MCF 10A (cell line): ENCODE measurements at regions not wholly inside any gene's neighbourhood (a gene's known extent, or its start where the extent isn't known, plus 50 kb on each side); places are given as distances from the start of the nearest gene placed in this dataset.
"Not testable (repeated sequence)": the region's sequence is repeated elsewhere in the genome, so short reads cannot be mapped to it uniquely, and the experiment has no call there.

Experiments
- BruUV-seq: library from RNA; stranded (reverse); fragments of 400-500 nt; replicated peaks from 2 replicates; lab custom pipeline; 2021; lab: Mats Ljungman, UMichigan
- CTCF ChIA-PET: fragments of 300-600 bp; sonication (Branson Sonifier 250); formaldehyde crosslinking; extraction: SDS; loops from one replicate; lab custom pipeline; 2021; ENCODE audit warnings: antibody characterized with exemption, inconsistent platforms; lab: Yijun Ruan, JAX
- POLR2A ChIA-PET: fragments of 300-600, 350-650 bp; sonication (Branson Sonifier 250); formaldehyde crosslinking; extraction: SDS; loops from one replicate; lab custom pipeline; 2020; ENCODE audit warnings: antibody characterized with exemption, inconsistent platforms; lab: Yijun Ruan, JAX
- DNase-seq: peaks from one replicate; pipeline ENCODE4 v3.0.0-alpha.2; 2018; ENCODE audit not compliant: unreplicated experiment
- H3K27ac Mint-ChIP-seq: one replicate; pipeline ENCODE4 v1.8.0; 2022; ENCODE audit warnings: mild to moderate bottlenecking, low read depth, mixed read lengths; ENCODE audit not compliant: unreplicated experiment
- H3K27me3 Mint-ChIP-seq: one replicate; pipeline ENCODE4 v1.8.0; 2022; ENCODE audit warnings: mixed read lengths; ENCODE audit not compliant: insufficient read depth, unreplicated experiment
- H3K36me3 Mint-ChIP-seq: one replicate; pipeline ENCODE4 v1.8.0; 2022; ENCODE audit warnings: mild to moderate bottlenecking, moderate library complexity, mixed read lengths; ENCODE audit not compliant: insufficient read depth, unreplicated experiment
- H3K4me1 Mint-ChIP-seq: one replicate; pipeline ENCODE4 v1.8.0; 2022; ENCODE audit warnings: mixed read lengths; ENCODE audit not compliant: insufficient read depth, unreplicated experiment
- H3K4me3 Mint-ChIP-seq: one replicate; pipeline ENCODE4 v1.8.0; 2022; ENCODE audit warnings: mild to moderate bottlenecking, moderate library complexity, mixed read lengths; ENCODE audit not compliant: unreplicated experiment
- H3K9me3 Mint-ChIP-seq: one replicate; pipeline ENCODE4 v1.8.0; 2022; ENCODE audit warnings: mixed read lengths; ENCODE audit not compliant: unreplicated experiment
- intact Hi-C: fragments of 100-400 bp; cut with micrococcal nuclease; formaldehyde crosslinking; loops from 2 replicates; pipeline ENCODE4 v1.14.1; 2022
- TF ChIP-seq, protein P1 (sequence below): fragments of 200-600 bp; IDR thresholded peaks from one replicate; pipeline ENCODE4 v1.8.0; 2022; ENCODE audit warnings: antibody characterized with exemption, mild to moderate bottlenecking; ENCODE audit not compliant: unreplicated experiment

- DNase-seq = no peak
- CTCF ChIA-PET = no interaction called here
- POLR2A ChIA-PET = no interaction called here
- intact Hi-C loops = no loop called here
- BruUV-seq = no TSS peak
- Mint-ChIP-seq H3K9me3 (no peaks in the 10 kb centered on the region), H3K4me1 (no peaks in the 10 kb centered on the region), H3K36me3 (no peaks in the 10 kb centered on the region), H3K27me3 (peaks cover 48% of the 10 kb centered on the region), H3K27ac (no peak overlapping the region), H3K4me3 (no peak overlapping the region)
- TF ChIP-seq, protein P1, sequence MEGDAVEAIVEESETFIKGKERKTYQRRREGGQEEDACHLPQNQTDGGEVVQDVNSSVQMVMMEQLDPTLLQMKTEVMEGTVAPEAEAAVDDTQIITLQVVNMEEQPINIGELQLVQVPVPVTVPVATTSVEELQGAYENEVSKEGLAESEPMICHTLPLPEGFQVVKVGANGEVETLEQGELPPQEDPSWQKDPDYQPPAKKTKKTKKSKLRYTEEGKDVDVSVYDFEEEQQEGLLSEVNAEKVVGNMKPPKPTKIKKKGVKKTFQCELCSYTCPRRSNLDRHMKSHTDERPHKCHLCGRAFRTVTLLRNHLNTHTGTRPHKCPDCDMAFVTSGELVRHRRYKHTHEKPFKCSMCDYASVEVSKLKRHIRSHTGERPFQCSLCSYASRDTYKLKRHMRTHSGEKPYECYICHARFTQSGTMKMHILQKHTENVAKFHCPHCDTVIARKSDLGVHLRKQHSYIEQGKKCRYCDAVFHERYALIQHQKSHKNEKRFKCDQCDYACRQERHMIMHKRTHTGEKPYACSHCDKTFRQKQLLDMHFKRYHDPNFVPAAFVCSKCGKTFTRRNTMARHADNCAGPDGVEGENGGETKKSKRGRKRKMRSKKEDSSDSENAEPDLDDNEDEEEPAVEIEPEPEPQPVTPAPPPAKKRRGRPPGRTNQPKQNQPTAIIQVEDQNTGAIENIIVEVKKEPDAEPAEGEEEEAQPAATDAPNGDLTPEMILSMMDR = no peak
Measured at GRCh38 chr3:187491371-187491770, 123.2 kb downstream of the RTP4 start.

DNA sequence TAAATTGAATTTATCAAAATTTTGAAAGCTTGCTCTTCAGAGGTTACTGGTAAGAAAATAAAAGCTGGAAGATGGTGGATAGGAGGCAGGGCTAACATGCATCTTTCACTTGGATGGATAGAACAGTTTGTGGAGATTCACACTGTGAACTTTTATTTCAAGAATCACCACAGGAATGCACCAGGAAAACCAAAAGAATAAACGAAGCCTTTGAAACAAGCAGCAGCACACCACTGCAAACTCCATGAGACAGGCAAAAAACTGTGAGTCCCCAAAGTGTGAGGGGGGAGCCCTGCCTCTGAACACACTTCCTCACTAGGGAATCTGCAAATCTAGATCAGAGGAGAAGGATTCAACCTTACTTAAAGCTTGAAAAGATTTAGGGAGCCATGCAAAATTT, 122.2 kb downstream of the RTP4 start:
- ChIA-PET POLR2A (interaction anchor here (0.7 kb wide), 2 partner anchors 16 to 143 kb away, joined by 3 read pairs; no protein-coding TSS in a partner anchor), CTCF (no interaction called here)
- BruUV-seq = no TSS peak
- Mint-ChIP-seq H3K4me1 (no peaks in the 10 kb centered on the region), H3K27ac (no peak overlapping the region), H3K4me3 (no peak overlapping the region), H3K27me3 (peaks cover 53% of the 10 kb centered on the region), H3K36me3 (no peaks in the 10 kb centered on the region), H3K9me3 (no peaks in the 10 kb centered on the region)
- intact Hi-C loops = no loop called here
- DNase-seq = no peak
- TF ChIP-seq, protein P1 = no peak

- intact Hi-C loops = no loop called here
- H3K36me3 Mint-ChIP-seq = no peaks in the 10 kb centered on the region
- DNase-seq = no peak
- no peaks in the 10 kb centered on the region for H3K9me3 Mint-ChIP-seq
- CTCF ChIA-PET = no interaction called here
- no peak overlapping the region for H3K4me3 Mint-ChIP-seq
- H3K27ac Mint-ChIP-seq = no peak overlapping the region
- H3K4me1 Mint-ChIP-seq = no peaks in the 10 kb centered on the region
- BruUV-seq = no TSS peak
- POLR2A ChIA-PET = no interaction called here
- TF ChIP-seq, protein P1 = no peak
- peaks cover 42% of the 10 kb centered on the region for H3K27me3 Mint-ChIP-seq
Measured at GRCh38 chr3:187484547-187485295, 116.5 kb downstream of the RTP4 start.

DNA sequence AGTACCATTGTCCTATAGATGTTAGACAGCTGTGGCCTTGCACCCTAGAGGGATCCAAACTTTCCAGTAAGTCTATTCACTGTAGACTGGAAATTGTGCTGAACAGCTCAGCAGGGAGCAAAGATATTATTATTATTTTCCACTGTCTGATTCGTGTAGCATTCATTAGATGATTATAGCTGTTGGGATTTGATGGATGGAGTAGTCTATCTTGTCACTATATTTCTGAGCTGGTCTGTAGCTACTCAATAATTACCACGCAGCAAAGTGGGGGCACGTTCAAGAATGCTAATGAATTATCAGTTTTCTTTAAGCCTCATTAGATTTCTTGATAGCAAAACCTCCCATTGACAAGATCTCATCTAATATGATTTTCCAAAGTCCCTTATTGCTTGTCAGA, 113.2 kb downstream of the RTP4 start:
- no peak for DNase-seq
- CTCF ChIA-PET = no interaction called here
- POLR2A ChIA-PET = no interaction called here
- no peaks in the 10 kb centered on the region for H3K36me3 Mint-ChIP-seq
- BruUV-seq = no TSS peak
- no peak overlapping the region for H3K4me3 Mint-ChIP-seq
- H3K9me3 Mint-ChIP-seq = peaks cover 3% of the 10 kb centered on the region
- H3K27me3 Mint-ChIP-seq = peaks cover 24% of the 10 kb centered on the region
- H3K4me1 Mint-ChIP-seq = no peaks in the 10 kb centered on the region
- no peak overlapping the region for H3K27ac Mint-ChIP-seq
- TF ChIP-seq, protein P1 = no peak
- intact Hi-C loops = no loop called here

DNA sequence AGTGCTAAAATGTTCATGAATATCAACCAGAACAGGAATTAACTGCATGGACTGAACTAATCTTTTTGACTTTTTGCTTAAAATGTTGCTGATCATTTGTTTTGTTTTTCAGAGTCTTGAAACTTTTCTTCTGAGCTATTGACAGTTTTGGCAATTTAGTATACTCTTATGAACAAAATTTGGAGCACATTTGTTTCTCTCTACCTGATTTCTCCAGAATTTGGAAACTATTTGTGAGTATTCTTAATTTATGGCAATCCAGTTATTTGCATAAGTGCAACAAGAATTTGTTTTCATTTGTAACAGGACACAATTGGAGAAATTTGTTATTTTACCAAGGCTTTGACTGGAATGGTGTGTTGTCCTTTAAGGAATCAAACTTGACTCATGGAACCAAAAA, 107.4 kb downstream of the RTP4 start:
- CTCF ChIA-PET, H3K27ac Mint-ChIP-seq, BruUV-seq, H3K27me3 Mint-ChIP-seq, POLR2A ChIA-PET, H3K4me3 Mint-ChIP-seq, DNase-seq, H3K36me3 Mint-ChIP-seq, H3K4me1 Mint-ChIP-seq, intact Hi-C loops: not testable (repeated sequence)
- H3K9me3 Mint-ChIP-seq = peaks cover 17% of the 10 kb centered on the region
